GM12878 (cell line): ENCODE measurements at regions not wholly inside any gene's neighbourhood (a gene's known extent, or its start where the extent isn't known, plus 50 kb on each side); places are given as distances from the start of the nearest gene placed in this dataset.

Source experiments
- ATAC-seq: fragments of 200-7000 bp; cut with Tn5 transposase; 3 replicates; pipeline ENCODE4 v1.9.1; 2020; ENCODE audit warnings: mild to moderate bottlenecking, moderate library complexity
- BruUV-seq: library from RNA; stranded (reverse); fragments of 400-500 nt; replicated peaks from 2 replicates; lab custom pipeline; 2021; lab: Mats Ljungman, UMichigan
- CTCF ChIA-PET: fragments of 300-600 bp; sonication (Branson Sonifier 250); formaldehyde crosslinking; extraction: SDS; loops from one replicate; lab custom pipeline; 2021; ENCODE audit warnings: inconsistent platforms; lab: Yijun Ruan, JAX
- POLR2A ChIA-PET: fragments of 350-600 bp; formaldehyde crosslinking; extraction: SDS; loops from one replicate; lab custom pipeline; 2021; ENCODE audit warnings: inconsistent platforms; lab: Charles Lee
- RAD21 ChIA-PET: fragments of 300-600 bp; sonication (Branson Sonifier 250); formaldehyde crosslinking; loops from one replicate; lab custom pipeline; 2023; ENCODE audit warnings: antibody characterized with exemption; ENCODE audit not compliant: unreplicated experiment; lab: Charles Lee
- SMC1A ChIA-PET: fragments of 300-600 bp; sonication (Branson Sonifier 250); formaldehyde crosslinking; loops from one replicate; lab custom pipeline; 2023; ENCODE audit not compliant: unreplicated experiment, uncharacterized antibody; lab: Charles Lee
- DNase-seq: peaks from one replicate; pipeline ENCODE4 v3.0.0-alpha.2; 2011; ENCODE audit warnings: low read depth, low spot score
- FAIRE-seq: peaks from 3 replicates; lab custom pipeline; 2011; peaks lifted over from hg19 to GRCh38; lab: Jason Lieb, UNC
- H2AFZ ChIP-seq: 2 replicates; pipeline ENCODE4 v1.6.0; 2011; ENCODE audit warnings: low read depth, low read length, control low read depth; ENCODE audit not compliant: control insufficient read depth
- H3K27ac ChIP-seq: 2 replicates; pipeline ENCODE4 v1.5.1; 2011; ENCODE audit warnings: control low read depth; ENCODE audit not compliant: control insufficient read depth, insufficient read depth
- H3K27me3 ChIP-seq, 2 experiments: replicated peaks in 1 of 2; 2 replicates each; pipeline versions ENCODE4 v1.6.0 to v1.6.1; 2011; ENCODE audit warnings: low read length in 1 of 2; ENCODE audit not compliant: control insufficient read depth in 2 of 2, insufficient read depth in 2 of 2
- H3K36me3 ChIP-seq, 2 experiments: 2 replicates each; pipeline ENCODE4 v1.5.1; 2011; ENCODE audit warnings: low read length in 1 of 2; ENCODE audit not compliant: control insufficient read depth in 2 of 2, insufficient read depth in 2 of 2
- H3K4me1 ChIP-seq: 2 replicates; pipeline ENCODE4 v1.6.1; 2011; ENCODE audit warnings: mild to moderate bottlenecking, low read length, moderate library complexity, mixed read lengths; ENCODE audit not compliant: control insufficient read depth, insufficient read depth
- H3K4me2 ChIP-seq: 2 replicates; pipeline ENCODE4 v1.6.0; 2011; ENCODE audit warnings: control low read depth; ENCODE audit not compliant: control insufficient read depth, insufficient read depth
- H3K4me3 ChIP-seq: fragments of 200-600 bp; sonication (generic); 2 replicates; pipeline ENCODE4 v1.5.1; 2016
- H3K79me2 ChIP-seq: 2 replicates; pipeline ENCODE4 v1.6.0; 2011; ENCODE audit warnings: low read length; ENCODE audit not compliant: control insufficient read depth, insufficient read depth
- H3K9ac ChIP-seq: 2 replicates; pipeline ENCODE4 v1.8.0; 2011; ENCODE audit warnings: low read length, control low read depth, mixed read lengths; ENCODE audit not compliant: control insufficient read depth, insufficient read depth
- H3K9me3 ChIP-seq: replicated peaks from 3 replicates; pipeline ENCODE4 v1.5.1; 2011; ENCODE audit warnings: mild to moderate bottlenecking, low read length; ENCODE audit not compliant: control insufficient read depth, insufficient read depth
- H4K20me1 ChIP-seq: 2 replicates; pipeline ENCODE4 v1.6.0; 2011; ENCODE audit not compliant: control insufficient read depth, insufficient read depth
- CUX1 ChIP-seq: IDR thresholded peaks from 2 replicates; pipeline ENCODE4 v1.6.1; 2012; ENCODE audit warnings: improper control_type of control experiment, low read depth, low read length; ENCODE audit not compliant: insufficient replicate concordance
- GABPA ChIP-seq: IDR thresholded peaks from 2 replicates; pipeline ENCODE4 v1.6.1; 2014; ENCODE audit warnings: antibody characterized with exemption, low read depth, mild to moderate bottlenecking, inconsistent platforms
- HDAC2 ChIP-seq: fragments of 200-600 bp; sonication (generic); IDR thresholded peaks from 2 replicates; pipeline ENCODE4 v1.6.1; 2017
- JUND ChIP-seq: IDR thresholded peaks from 2 replicates; pipeline ENCODE4 v1.6.1; 2012; ENCODE audit warnings: low read depth, mild to moderate bottlenecking, low read length, improper control_type of control experiment, moderate library complexity
- MXI1 ChIP-seq: fragments of 150-350 bp; IDR thresholded peaks from 2 replicates; pipeline ENCODE4 v1.6.1; 2011; ENCODE audit warnings: low read depth, mild to moderate bottlenecking, inconsistent platforms, low read length, improper control_type of control experiment
- POLR2A ChIP-seq: IDR thresholded peaks from 2 replicates; pipeline ENCODE4 v1.6.1; 2011; ENCODE audit warnings: low read depth, mild to moderate bottlenecking, low read length
- RBBP5 ChIP-seq: fragments of 200-600 bp; sonication (generic); conservative IDR thresholded peaks from 2 replicates; pipeline ENCODE4 v1.6.1; 2016
- RCOR1 ChIP-seq: conservative IDR thresholded peaks from 2 replicates; pipeline ENCODE4 v1.6.1; 2012; ENCODE audit warnings: low read depth, low read length, improper control_type of control experiment
- SUZ12 ChIP-seq: fragments of 200-600 bp; sonication (generic); IDR thresholded peaks from one replicate; pipeline ENCODE4 v1.6.1; 2018; ENCODE audit warnings: antibody characterized with exemption, mild to moderate bottlenecking; ENCODE audit not compliant: unreplicated experiment
- WGBS: methylation state at CpG from one replicate; pipeline ENCODE4 v1.1.6; 2016; ENCODE audit warnings: low lambda C conversion rate; ENCODE audit not compliant: insufficient replicate concordance, insufficient coverage; ENCODE audit errors: missing lambda C conversion rate; 5-methylcytosine and 5-hydroxymethylcytosine counted together
- in situ Hi-C: fragments of 300-500 bp; cut with MboI; formaldehyde crosslinking; loops from 9 replicates; pipeline ENCODE4 v1.14.3; 2018; ENCODE audit warnings: mixed read lengths
- intact Hi-C: fragments of 100-400 bp; cut with micrococcal nuclease; formaldehyde crosslinking; loops from one replicate; pipeline ENCODE4 v1.14.2; 2022; ENCODE audit not compliant: unreplicated experiment
- TF ChIP-seq, protein P1 (sequence below): fragments of 450-650 bp; IDR thresholded peaks from 2 replicates; pipeline ENCODE4 v1.6.1; 2016; ENCODE audit warnings: mild to moderate bottlenecking
- TF ChIP-seq, protein P2 (sequence below): IDR thresholded peaks from 2 replicates; pipeline ENCODE4 v1.6.1; 2012; ENCODE audit warnings: low read length, inconsistent platforms

DNA sequence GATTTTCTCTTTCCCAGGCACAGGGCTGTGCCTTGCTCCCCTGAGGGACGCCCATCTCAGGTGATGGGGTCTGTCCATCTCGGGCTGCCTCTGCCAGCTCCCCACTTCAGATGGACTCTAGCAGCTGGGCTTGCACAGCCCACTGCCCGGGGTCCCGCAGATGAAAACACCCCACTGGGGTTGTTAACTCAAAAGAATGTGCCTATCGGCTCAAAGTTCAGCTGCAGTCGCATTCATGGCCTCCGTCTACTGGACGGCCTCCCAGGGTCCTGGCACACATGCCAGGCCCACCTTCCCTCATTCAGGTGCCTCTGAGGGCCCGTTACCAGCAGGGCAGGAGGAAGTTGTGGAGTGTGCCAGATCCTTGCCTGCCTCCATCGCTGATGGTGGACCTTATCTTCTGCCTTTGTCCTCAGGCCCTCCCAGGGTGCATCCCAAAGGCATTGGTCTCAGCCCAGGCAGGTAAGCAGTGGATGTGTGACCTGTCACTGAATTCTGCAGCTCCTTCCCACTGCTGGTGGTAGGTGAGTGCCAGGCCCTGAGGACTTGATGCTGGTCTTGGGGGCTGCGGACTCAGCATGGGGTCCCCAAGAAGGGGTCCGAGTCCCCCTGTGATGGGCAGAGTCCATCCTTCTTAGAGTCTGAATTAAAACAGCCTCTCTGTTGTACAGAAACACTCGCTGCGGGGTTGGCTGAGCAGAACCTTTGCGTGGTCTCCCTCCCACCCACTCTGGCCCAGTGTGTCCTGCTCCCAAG, 324.6 kb upstream of the DIO3 start (continued):
- no peak for TF ChIP-seq RBBP5
- TF ChIP-seq, all 136 proteins: peak for 0

- BruUV-seq, result no TSS peak
- H3K4me1 ChIP-seq, result no peaks in the 10 kb centered on the region
- no peak overlapping the region for H3K4me3 ChIP-seq
- no peaks in the 10 kb centered on the region for H4K20me1 ChIP-seq
- H3K27ac ChIP-seq, result no peak overlapping the region
- no peak overlapping the region for H3K9ac ChIP-seq
- 23% methylated on average over 9 of the region's 9 CpGs for WGBS
- no peaks in the 10 kb centered on the region for H3K36me3 ChIP-seq
- in situ Hi-C loops (no loop called here), intact Hi-C loops (loop anchor here (10.0 kb wide), 1 partner anchor 382 kb away; no protein-coding TSS in a partner anchor)
- H3K4me2 ChIP-seq, result no peak overlapping the region
- H2AFZ ChIP-seq, result no peak overlapping the region
- no peaks in the 10 kb centered on the region for H3K27me3 ChIP-seq
- no peaks in the 10 kb centered on the region for H3K9me3 ChIP-seq
- ChIA-PET SMC1A (no interaction called here), RAD21 (no interaction called here), POLR2A (no interaction called here), CTCF (no interaction called here)
- DNase-seq, result no peak
- no peak for FAIRE-seq
- ATAC-seq, result no peak
- no peaks in the 10 kb centered on the region for H3K79me2 ChIP-seq
- TF ChIP-seq RCOR1, result no peak
- TF ChIP-seq GABPA, result no peak
- no peak for TF ChIP-seq HDAC2
- TF ChIP-seq CUX1, result no peak
- no peak for TF ChIP-seq JUND
- TF ChIP-seq MXI1, result no peak
- TF ChIP-seq, protein P1, sequence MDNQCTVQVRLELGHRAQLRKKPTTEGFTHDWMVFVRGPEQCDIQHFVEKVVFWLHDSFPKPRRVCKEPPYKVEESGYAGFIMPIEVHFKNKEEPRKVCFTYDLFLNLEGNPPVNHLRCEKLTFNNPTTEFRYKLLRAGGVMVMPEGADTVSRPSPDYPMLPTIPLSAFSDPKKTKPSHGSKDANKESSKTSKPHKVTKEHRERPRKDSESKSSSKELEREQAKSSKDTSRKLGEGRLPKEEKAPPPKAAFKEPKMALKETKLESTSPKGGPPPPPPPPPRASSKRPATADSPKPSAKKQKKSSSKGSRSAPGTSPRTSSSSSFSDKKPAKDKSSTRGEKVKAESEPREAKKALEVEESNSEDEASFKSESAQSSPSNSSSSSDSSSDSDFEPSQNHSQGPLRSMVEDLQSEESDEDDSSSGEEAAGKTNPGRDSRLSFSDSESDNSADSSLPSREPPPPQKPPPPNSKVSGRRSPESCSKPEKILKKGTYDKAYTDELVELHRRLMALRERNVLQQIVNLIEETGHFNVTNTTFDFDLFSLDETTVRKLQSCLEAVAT, result no peak
- TF ChIP-seq SUZ12, result no peak
- TF ChIP-seq, protein P2, sequence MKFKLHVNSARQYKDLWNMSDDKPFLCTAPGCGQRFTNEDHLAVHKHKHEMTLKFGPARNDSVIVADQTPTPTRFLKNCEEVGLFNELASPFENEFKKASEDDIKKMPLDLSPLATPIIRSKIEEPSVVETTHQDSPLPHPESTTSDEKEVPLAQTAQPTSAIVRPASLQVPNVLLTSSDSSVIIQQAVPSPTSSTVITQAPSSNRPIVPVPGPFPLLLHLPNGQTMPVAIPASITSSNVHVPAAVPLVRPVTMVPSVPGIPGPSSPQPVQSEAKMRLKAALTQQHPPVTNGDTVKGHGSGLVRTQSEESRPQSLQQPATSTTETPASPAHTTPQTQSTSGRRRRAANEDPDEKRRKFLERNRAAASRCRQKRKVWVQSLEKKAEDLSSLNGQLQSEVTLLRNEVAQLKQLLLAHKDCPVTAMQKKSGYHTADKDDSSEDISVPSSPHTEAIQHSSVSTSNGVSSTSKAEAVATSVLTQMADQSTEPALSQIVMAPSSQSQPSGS, result no peak
- TF ChIP-seq POLR2A, result no peak
Observed at GRCh38 chr14:101237252-101237616, 324.1 kb upstream of the DIO3 start.
